Stomach smooth muscle (tissue), 2 donors: ENCODE measurements at regions not wholly inside any gene's neighbourhood (a gene's known extent, or its start where the extent isn't known, plus 50 kb on each side); places are given as distances from the start of the nearest gene placed in this dataset.

Experiments used
- H3K27ac ChIP-seq: one replicate; pipeline ENCODE4 v1.7.0; 2013; ENCODE audit warnings: mild to moderate bottlenecking, low read length, inconsistent platforms
- H3K27me3 ChIP-seq, 2 donors: one replicate each; pipeline ENCODE4 v1.7.0; 2013; ENCODE audit warnings: low read length in 2 of 2; ENCODE audit not compliant: insufficient read depth in 2 of 2, control insufficient read depth in 1 of 2
- H3K36me3 ChIP-seq, 2 donors: one replicate each; pipeline ENCODE4 v1.7.0; 2013; ENCODE audit warnings: low read length in 2 of 2; ENCODE audit not compliant: control insufficient read depth in 2 of 2, insufficient read depth in 2 of 2
- H3K4me1 ChIP-seq: one replicate; pipeline ENCODE4 v1.7.0; 2013; ENCODE audit warnings: low read length; ENCODE audit not compliant: control insufficient read depth, insufficient read depth
- H3K4me3 ChIP-seq, 2 donors: one replicate each; pipeline ENCODE4 v1.7.0; 2013; ENCODE audit warnings: low read length in 2 of 2
- H3K9ac ChIP-seq, 2 donors: one replicate each; pipeline ENCODE4 v1.7.0; 2013; ENCODE audit warnings: low read length in 2 of 2, mild to moderate bottlenecking in 1 of 2
- H3K9me3 ChIP-seq, 2 donors: one replicate each; pipeline ENCODE4 v1.7.0; 2013; ENCODE audit warnings: low read length in 2 of 2; ENCODE audit not compliant: control insufficient read depth in 2 of 2
- donor health status: healthy.
- donor health status: Pancreatic carcinoma.

DNA sequence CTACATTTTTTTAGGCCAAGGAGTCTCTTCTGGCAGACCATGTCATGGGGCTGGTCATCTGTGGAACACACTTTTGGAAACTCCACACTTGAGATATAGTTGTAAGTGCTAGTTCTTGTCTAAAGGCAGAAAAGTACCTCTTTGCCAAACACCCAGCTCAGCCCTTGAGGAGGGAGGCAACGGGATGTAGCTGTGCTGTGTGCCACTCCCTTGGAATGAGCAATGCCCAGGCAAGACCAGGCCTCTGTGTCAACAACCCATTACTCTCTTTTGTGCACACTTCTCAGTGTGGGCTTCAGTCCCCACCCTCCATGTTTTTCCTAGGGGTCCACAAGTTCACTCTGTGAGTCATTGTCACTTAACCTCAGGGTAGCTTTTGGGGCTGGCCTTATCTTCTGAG lies 528.3 kb upstream of the CFAP20DC start:
- Histone ChIP-seq H3K27ac (no peak overlapping the region), H3K9me3 (no peaks in the 10 kb centered on the region), H3K4me3 (no peak overlapping the region), H3K9ac (no peak overlapping the region), H3K36me3 (no peaks in the 10 kb centered on the region), H3K4me1 (peaks cover 3% of the 10 kb centered on the region), H3K27me3 (peaks cover 0 to 2% of the 10 kb centered on the region in 2 donors)

DNA sequence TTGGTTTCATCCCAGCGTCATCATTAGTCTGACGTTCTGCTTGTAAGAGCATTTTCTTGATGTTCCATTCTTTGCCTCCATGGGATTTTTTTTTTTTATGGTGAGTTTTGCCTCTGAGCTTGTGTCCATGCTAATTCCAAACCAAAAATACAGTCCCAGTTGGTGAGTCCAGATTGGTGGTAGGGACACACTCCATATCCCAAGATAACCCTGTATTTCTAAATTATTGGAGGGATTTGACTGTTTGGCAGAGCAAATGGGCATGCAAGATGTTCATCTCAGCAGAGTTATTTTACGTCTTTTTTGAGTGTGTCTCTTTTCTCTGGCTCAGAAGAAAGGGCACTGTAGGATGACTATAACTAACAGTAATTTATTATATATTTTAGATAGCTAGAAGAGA lies 526.8 kb upstream of the CFAP20DC start:
- H3K27ac ChIP-seq: no peak overlapping the region
- H3K36me3 ChIP-seq: no peaks in the 10 kb centered on the region
- H3K4me1 ChIP-seq: peaks cover 3% of the 10 kb centered on the region
- no peak overlapping the region for H3K9ac ChIP-seq
- H3K27me3 ChIP-seq: peaks cover 0 to 2% of the 10 kb centered on the region in 2 donors
- no peak overlapping the region for H3K4me3 ChIP-seq
- H3K9me3 ChIP-seq: no peaks in the 10 kb centered on the region

DNA sequence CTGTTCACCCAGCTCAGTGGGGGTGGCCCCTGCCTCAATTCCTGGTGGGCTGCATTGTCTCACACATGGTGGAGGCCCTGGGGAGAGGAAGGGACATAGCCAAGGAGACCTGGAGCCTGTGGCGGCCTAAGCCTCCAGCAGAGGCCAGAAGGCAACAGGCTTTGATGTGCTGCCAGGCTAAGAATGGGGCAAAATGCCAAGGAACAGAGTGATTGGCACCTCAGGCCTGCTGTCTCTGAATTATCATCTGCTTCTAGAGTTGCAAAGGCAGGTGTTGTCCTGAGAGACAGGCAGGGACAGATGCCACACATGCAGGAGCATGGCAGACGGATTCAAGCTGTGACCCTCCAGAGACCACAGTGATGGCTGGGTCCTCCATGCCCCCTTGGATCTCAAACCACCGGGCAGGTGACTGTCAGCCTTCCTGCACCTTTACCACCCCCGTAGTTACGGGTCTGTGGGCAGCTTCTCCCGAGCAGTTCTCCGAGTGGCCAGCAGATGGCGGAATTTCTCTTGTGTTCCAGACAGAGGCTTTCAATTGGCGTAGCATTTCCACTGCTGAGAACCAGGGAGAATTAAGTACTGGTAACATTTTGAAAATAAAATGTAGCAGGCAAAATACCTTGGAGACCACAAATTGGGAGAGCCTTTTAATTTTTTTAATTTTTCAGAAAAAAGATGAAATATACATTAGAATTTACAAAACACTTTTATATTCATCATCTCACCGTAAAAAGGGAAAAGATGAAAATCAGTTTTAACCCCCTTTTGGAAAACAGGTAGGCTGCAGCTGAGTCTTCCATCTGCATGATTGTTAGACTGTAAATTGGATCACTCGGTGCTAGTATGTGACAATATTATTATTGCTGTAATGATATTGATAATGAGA lies 525.5 kb upstream of the CFAP20DC start:
- Histone ChIP-seq H3K9me3 (no peaks in the 10 kb centered on the region), H3K36me3 (no peaks in the 10 kb centered on the region), H3K27me3 (peaks cover 0 to 2% of the 10 kb centered on the region in 2 donors), H3K4me1 (peaks cover 3% of the 10 kb centered on the region), H3K4me3 (no peak overlapping the region), H3K9ac (no peak overlapping the region), H3K27ac (no peak overlapping the region)

DNA sequence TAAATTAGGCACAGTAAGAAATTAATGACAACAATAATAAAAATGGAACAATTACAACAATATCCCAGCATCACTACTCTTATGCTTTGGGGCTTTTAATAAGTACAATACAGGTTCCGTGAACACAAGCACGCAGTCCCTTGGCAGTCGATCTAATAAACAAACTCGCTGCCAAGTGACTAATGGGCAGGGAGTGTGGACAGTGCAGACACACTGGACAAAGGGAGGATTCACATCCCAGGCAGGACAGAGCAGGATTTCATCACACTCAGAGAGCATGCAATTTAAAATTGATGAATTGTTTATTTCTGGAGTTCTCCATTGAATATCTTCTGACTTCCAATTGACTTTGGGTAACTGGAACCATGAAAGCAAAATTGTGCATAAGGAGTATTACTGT lies 524.1 kb upstream of the CFAP20DC start:
- no peaks in the 10 kb centered on the region for H3K9me3 ChIP-seq
- H3K4me3 ChIP-seq: no peak overlapping the region
- no peaks in the 10 kb centered on the region for H3K36me3 ChIP-seq
- H3K27me3 ChIP-seq: peaks cover 0 to 2% of the 10 kb centered on the region in 2 donors
- H3K9ac ChIP-seq: no peak overlapping the region
- no peak overlapping the region for H3K27ac ChIP-seq
- H3K4me1 ChIP-seq: peaks cover 3% of the 10 kb centered on the region

- peaks cover 0 to 2% of the 10 kb centered on the region in 2 donors for H3K27me3 ChIP-seq
- no peaks in the 10 kb centered on the region for H3K9me3 ChIP-seq
- H3K27ac ChIP-seq: no peak overlapping the region
- H3K36me3 ChIP-seq: no peaks in the 10 kb centered on the region
- H3K4me3 ChIP-seq: no peak overlapping the region
- H3K9ac ChIP-seq: no peak overlapping the region
- H3K4me1 ChIP-seq: peaks cover 3% of the 10 kb centered on the region
Measured at GRCh38 chr3:59572106-59572505, 522.3 kb upstream of the CFAP20DC start.

DNA sequence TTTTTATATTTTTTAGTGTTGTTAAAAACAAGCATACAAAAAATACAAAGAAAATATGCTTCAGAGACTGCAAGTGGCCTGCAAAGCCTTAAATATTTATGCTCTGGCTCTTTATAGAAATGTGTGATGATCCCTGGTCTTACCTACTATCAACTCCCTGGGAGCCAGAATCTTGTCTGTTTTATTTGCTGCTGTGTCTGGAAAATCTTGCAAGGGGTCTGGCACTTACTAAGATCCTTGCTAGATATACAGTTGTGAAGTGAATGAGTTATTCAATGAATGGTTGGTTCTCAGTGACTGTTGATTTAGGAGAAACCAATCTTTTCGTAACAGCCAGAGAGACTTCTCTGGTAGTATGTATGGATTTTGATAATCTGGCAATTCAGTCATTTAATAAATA lies 521.0 kb upstream of the CFAP20DC start:
- H3K9me3 ChIP-seq: no peaks in the 10 kb centered on the region
- no peak overlapping the region for H3K9ac ChIP-seq
- H3K27ac ChIP-seq: no peak overlapping the region
- no peak overlapping the region for H3K4me3 ChIP-seq
- H3K36me3 ChIP-seq: no peaks in the 10 kb centered on the region
- H3K27me3 ChIP-seq: peaks cover 0 to 2% of the 10 kb centered on the region in 2 donors
- peaks cover 3% of the 10 kb centered on the region for H3K4me1 ChIP-seq

DNA sequence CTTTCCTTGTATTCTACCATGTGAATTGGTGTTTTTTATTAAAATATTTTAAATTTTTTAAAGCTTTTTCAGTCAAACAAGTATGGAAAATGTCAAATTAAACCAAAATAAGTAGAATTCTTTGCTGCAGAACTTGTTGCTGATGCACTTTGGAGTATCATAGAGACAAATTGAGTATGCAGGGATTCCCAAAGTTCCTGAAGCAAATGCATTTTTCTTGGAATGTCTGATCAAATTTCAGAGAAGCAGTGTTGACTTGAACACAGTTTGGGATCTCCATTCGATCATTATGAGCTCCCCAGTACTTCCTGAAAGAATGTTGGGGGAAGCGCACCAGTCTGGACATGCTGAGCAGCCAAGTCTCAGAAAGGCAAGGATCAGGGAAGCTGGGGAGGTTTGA lies 517.8 kb upstream of the CFAP20DC start:
- Histone ChIP-seq H3K4me3 (no peak overlapping the region), H3K36me3 (no peaks in the 10 kb centered on the region), H3K27ac (no peak overlapping the region), H3K4me1 (no peaks in the 10 kb centered on the region), H3K9me3 (no peaks in the 10 kb centered on the region), H3K27me3 (no peaks in the 10 kb centered on the region), H3K9ac (no peak overlapping the region)

- no peak overlapping the region for H3K27ac ChIP-seq
- no peaks in the 10 kb centered on the region for H3K27me3 ChIP-seq
- no peak overlapping the region for H3K9ac ChIP-seq
- H3K4me3 ChIP-seq: no peak overlapping the region
- no peaks in the 10 kb centered on the region for H3K9me3 ChIP-seq
- H3K4me1 ChIP-seq: no peaks in the 10 kb centered on the region
- no peaks in the 10 kb centered on the region for H3K36me3 ChIP-seq
Measured at GRCh38 chr3:59566481-59566975, 516.7 kb upstream of the CFAP20DC start.

DNA sequence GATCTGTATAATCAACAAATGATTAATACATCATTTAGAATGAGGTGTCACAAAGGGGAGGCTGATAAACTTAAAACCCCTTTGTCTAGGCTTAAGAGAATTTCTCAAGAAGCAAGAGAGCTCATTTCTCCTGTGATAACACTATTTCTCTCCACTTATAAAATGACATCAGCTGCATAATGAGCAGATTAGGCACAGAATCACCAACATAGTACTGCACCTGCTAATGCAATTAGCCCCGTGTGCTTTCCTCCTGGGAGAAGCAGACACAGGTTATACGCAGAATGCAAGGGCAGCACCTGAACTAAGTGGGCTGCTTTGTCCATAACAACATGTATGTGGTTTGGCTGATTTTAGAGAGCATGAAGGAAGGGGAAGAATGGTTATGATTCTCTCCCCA lies 515.3 kb upstream of the CFAP20DC start:
- H3K9me3 ChIP-seq: no peaks in the 10 kb centered on the region
- H3K9ac ChIP-seq: no peak overlapping the region

GRCh38 chr3:59563966-59564365 lies 514.1 kb upstream of the CFAP20DC start:
- Histone ChIP-seq H3K9me3 (no peaks in the 10 kb centered on the region), H3K4me1 (no peaks in the 10 kb centered on the region), H3K4me3 (no peak overlapping the region), H3K9ac (no peak overlapping the region), H3K27ac (no peak overlapping the region), H3K27me3 (no peaks in the 10 kb centered on the region), H3K36me3 (no peaks in the 10 kb centered on the region)

More for the DNA sequence above, 515.3 kb upstream of the CFAP20DC start:
- Histone ChIP-seq H3K4me3 (no peak overlapping the region), H3K36me3 (no peaks in the 10 kb centered on the region), H3K27ac (no peak overlapping the region), H3K27me3 (no peaks in the 10 kb centered on the region), H3K4me1 (no peaks in the 10 kb centered on the region)

- no peak overlapping the region for H3K4me3 ChIP-seq
- H3K9me3 ChIP-seq: no peaks in the 10 kb centered on the region
- no peaks in the 10 kb centered on the region for H3K4me1 ChIP-seq
- H3K9ac ChIP-seq: no peak overlapping the region
- no peak overlapping the region for H3K27ac ChIP-seq
- H3K36me3 ChIP-seq: no peaks in the 10 kb centered on the region
- H3K27me3 ChIP-seq: no peaks in the 10 kb centered on the region
Measured at GRCh38 chr3:59563072-59563605, 513.3 kb upstream of the CFAP20DC start.
